DOHH2 (cell line): ENCODE measurements at regions not wholly inside any gene's neighbourhood (a gene's known extent, or its start where the extent isn't known, plus 50 kb on each side); places are given as distances from the start of the nearest gene placed in this dataset.

Source experiments
- CTCF ChIP-seq: fragments of 200-600 bp; sonication (generic); IDR thresholded peaks from one replicate; pipeline ENCODE4 v1.5.1; 2014; ENCODE audit warnings: antibody characterized with exemption, mild to moderate bottlenecking, low read depth, low read length; ENCODE audit not compliant: poor library complexity, severe bottlenecking
- EZH2phosphoT487 ChIP-seq: fragments of 200-600 bp; sonication (generic); IDR thresholded peaks from 2 replicates; pipeline ENCODE4 v1.6.1; 2017; ENCODE audit warnings: borderline replicate concordance, mild to moderate bottlenecking, antibody characterized with exemption, low read length, moderate library complexity, mixed read lengths

DNA sequence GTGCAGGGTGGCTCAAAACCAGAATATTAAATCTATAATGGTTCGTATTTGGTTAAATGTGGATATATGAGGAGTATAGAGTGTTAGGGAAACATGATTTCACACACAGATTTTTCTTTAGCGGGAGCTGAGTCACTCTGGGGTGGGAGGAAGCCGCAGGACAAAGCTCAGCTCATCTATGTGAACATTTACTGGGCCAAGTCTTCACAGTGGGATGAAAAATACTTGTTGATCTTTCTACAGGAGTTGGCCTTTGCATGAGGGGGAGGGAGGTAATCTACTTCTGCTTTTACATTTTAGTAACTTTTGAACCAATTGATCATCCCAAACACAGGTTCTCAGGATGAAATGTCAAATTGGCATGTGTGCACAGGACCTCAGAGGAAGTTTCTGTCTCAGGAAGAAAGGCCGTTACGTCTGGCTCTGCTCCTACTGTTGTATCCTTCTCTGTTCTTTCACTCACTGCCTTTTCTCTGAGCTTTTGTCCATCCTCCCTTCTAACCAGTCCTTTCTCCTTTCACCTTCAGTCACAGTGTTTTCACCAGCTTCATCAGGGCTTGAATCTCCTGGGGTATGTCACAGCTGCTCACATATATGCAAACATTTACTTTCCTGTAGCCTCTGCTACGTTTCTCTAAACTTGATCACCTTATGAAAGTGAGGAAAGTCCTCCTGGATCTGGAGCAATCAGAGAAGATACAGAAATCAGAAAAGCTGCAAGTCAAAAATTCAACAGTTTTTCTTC lies 943.3 kb upstream of the FANCL start:
- TF ChIP-seq CTCF (no peak), EZH2phosphoT487 (no peak)
